ENCODE measurements at regions not wholly inside any gene's neighbourhood (a gene's known extent, or its start where the extent isn't known, plus 50 kb on each side); places are given as distances from the start of the nearest gene placed in this dataset.

DNA sequence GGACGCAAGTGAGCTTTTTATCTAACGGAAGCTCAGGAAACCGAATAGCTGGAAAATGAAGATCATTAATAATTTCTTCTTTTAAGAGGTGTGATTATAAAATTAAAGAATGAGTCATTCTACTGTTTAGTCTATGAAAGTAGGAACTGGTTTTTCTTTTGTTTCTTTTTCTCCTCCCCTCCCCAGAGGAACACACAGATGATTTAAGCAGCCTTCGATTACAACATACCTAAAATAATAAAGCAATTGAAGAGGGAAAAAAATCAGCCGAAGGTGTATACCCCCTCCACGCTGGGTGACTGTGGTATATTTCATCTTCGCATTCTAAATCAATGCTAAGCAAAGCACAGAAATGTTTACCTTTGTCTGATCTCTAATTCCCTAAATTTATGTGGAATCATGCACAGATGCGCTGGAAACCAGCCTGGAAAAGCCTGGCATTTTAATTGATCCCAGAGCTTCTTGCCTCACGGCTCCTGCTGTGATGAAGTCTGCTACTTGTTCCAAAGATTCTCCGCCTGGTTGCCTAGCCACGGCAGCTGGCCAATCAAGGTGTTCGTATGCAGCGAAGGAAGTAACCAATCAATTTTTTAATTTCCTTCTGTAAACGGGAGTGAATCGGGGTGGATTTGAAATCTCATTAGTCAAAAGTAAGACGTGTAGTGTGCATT lies 133.9 kb downstream of the FANCF start (continued):
- TF ChIP-seq CHD7 (IDR thresholded peaks at IDR 0.05; ENCODE audit: insufficient replicate concordance, low read length) = no peak
- TF ChIP-seq FOSL1 (IDR thresholded peaks at IDR 0.05; ENCODE audit: insufficient read depth, low read depth, low read length) = no peak
- no peak for TF ChIP-seq SP2 (IDR thresholded peaks at IDR 0.05; ENCODE audit: low read length)
- no peak for TF ChIP-seq CREB1 (IDR thresholded peaks at IDR 0.05)
- no peak for TF ChIP-seq NRF1 (IDR thresholded peaks at IDR 0.05; ENCODE audit: low read depth, low read length)
- no peak for TF ChIP-seq POU5F1 (IDR thresholded peaks at IDR 0.05; ENCODE audit: low read depth, low read length)
- TF ChIP-seq HDAC6 (IDR thresholded peaks at IDR 0.05; ENCODE audit: low read depth, low read length) = no peak
- no peak for TF ChIP-seq YY1 (IDR thresholded peaks at IDR 0.05; ENCODE audit: low read depth, low read length)
- no peak for TF ChIP-seq KDM4A (IDR thresholded peaks at IDR 0.05; ENCODE audit: low read depth, low read length, severe bottlenecking)

Data from H1 (cell line).